Activated B cell treated with CpG ODN at 0.5 μM for 24 hours (primary cell): ENCODE measurements at regions not wholly inside any gene's neighbourhood (a gene's known extent, or its start where the extent isn't known, plus 50 kb on each side); places are given as distances from the start of the nearest gene placed in this dataset.

ENCODE experiments used
- ATAC-seq: fragments of 200-7000 bp; cut with Tn5 transposase; one replicate; pipeline ENCODE4 v1.10.0; 2021; ENCODE audit warnings: low read depth, mild to moderate bottlenecking, moderate library complexity
- CTCF ChIA-PET: fragments of 350-600 bp; sonication (Branson Sonifier 250); formaldehyde crosslinking; loops from one replicate; lab custom pipeline; 2021; ENCODE audit warnings: antibody characterized with exemption; lab: Charles Lee
- POLR2A ChIA-PET: fragments of 350-600 bp; sonication (Branson Sonifier 250); formaldehyde crosslinking; loops from one replicate; lab custom pipeline; 2021; ENCODE audit warnings: antibody characterized with exemption; lab: Charles Lee
- DNase-seq: peaks from one replicate; pipeline ENCODE4 v3.0.0; 2022
- H3K27ac Mint-ChIP-seq: one replicate; pipeline ENCODE4 v1.8.0; 2020; ENCODE audit warnings: mixed read lengths
- H3K27me3 Mint-ChIP-seq: one replicate; pipeline ENCODE4 v1.8.0; 2021; ENCODE audit warnings: mixed read lengths
- H3K36me3 Mint-ChIP-seq: one replicate; pipeline ENCODE4 v1.8.0; 2021; ENCODE audit warnings: low read depth, mixed read lengths
- H3K4me1 Mint-ChIP-seq: one replicate; pipeline ENCODE4 v1.8.0; 2021; ENCODE audit warnings: mixed read lengths
- H3K4me3 Mint-ChIP-seq: one replicate; pipeline ENCODE4 v1.8.0; 2020; ENCODE audit warnings: mild to moderate bottlenecking, mixed read lengths
- H3K9me3 Mint-ChIP-seq: one replicate; pipeline ENCODE4 v1.8.0; 2020; ENCODE audit warnings: mixed read lengths
- intact Hi-C: fragments of 100-400 bp; cut with micrococcal nuclease; formaldehyde crosslinking; loops from one replicate; pipeline ENCODE4 v1.15.1; 2024
- TF ChIP-seq, protein P1 (sequence below): fragments of 200-600 bp; IDR thresholded peaks from one replicate; pipeline ENCODE4 v1.8.0; 2022; ENCODE audit warnings: antibody characterized with exemption, mild to moderate bottlenecking

DNA sequence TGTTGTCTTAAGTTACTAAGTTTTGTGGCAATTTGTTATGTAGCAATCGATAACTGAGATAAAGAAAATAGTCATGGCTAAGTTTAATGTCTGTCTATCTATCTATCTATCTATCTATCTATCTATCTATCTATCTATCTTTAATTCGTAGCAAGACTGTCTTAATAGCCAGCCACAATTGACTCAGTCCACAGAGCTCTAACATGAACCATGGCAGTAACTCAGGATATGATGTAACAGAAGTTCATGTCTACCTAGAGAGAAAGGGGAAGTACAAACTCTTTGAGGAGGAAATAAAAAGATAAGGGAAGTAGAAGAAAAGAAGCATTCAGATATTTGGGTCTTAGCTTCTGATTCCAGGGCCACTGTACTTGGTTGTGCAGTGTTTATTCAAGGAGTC, 61.5 kb upstream of the FNDC3B start:
- Mint-ChIP-seq H3K9me3 (no peaks in the 10 kb centered on the region), H3K27ac (no peak overlapping the region), H3K36me3 (no peaks in the 10 kb centered on the region), H3K4me3 (no peak overlapping the region), H3K4me1 (no peaks in the 10 kb centered on the region), H3K27me3 (peaks cover 2% of the 10 kb centered on the region)
- intact Hi-C loops, result no loop called here
- ATAC-seq, result no peak
- TF ChIP-seq, protein P1, sequence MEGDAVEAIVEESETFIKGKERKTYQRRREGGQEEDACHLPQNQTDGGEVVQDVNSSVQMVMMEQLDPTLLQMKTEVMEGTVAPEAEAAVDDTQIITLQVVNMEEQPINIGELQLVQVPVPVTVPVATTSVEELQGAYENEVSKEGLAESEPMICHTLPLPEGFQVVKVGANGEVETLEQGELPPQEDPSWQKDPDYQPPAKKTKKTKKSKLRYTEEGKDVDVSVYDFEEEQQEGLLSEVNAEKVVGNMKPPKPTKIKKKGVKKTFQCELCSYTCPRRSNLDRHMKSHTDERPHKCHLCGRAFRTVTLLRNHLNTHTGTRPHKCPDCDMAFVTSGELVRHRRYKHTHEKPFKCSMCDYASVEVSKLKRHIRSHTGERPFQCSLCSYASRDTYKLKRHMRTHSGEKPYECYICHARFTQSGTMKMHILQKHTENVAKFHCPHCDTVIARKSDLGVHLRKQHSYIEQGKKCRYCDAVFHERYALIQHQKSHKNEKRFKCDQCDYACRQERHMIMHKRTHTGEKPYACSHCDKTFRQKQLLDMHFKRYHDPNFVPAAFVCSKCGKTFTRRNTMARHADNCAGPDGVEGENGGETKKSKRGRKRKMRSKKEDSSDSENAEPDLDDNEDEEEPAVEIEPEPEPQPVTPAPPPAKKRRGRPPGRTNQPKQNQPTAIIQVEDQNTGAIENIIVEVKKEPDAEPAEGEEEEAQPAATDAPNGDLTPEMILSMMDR, result no peak
- DNase-seq, result no peak
- ChIA-PET CTCF (no interaction called here), POLR2A (interaction anchor here (0.5 kb wide), 1 partner anchor 244 kb away, joined by 3 read pairs; no protein-coding TSS in a partner anchor)

DNA sequence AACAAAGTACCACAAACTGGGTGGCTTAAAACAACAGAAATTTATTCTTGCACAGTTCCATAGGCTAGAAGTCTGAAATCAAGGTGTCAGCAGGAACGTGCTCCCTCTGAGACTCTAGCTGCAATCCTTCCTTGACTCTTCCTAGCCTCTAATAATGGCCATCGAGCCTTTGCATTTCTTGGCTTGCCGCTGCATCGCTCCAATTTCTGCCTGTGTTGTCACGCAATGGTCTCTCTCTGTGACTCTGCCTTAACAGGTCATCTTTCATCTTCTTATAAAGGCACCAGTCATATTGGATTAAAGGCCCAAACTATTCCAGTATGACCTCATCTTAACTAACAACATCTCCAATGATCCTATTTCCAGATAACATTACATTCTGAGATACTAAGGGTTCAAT, 61.0 kb upstream of the FNDC3B start:
- TF ChIP-seq, protein P1, result no peak
- Mint-ChIP-seq H3K36me3 (no peaks in the 10 kb centered on the region), H3K4me3 (no peak overlapping the region), H3K4me1 (no peaks in the 10 kb centered on the region), H3K27ac (no peak overlapping the region), H3K9me3 (no peaks in the 10 kb centered on the region), H3K27me3 (peaks cover 3% of the 10 kb centered on the region)
- no peak for ATAC-seq
- intact Hi-C loops, result no loop called here
- CTCF ChIA-PET, result no interaction called here
- DNase-seq, result no peak
- POLR2A ChIA-PET, result interaction anchor here (0.5 kb wide), 1 partner anchor 243 kb away, joined by 3 read pairs; no protein-coding TSS in a partner anchor

DNA sequence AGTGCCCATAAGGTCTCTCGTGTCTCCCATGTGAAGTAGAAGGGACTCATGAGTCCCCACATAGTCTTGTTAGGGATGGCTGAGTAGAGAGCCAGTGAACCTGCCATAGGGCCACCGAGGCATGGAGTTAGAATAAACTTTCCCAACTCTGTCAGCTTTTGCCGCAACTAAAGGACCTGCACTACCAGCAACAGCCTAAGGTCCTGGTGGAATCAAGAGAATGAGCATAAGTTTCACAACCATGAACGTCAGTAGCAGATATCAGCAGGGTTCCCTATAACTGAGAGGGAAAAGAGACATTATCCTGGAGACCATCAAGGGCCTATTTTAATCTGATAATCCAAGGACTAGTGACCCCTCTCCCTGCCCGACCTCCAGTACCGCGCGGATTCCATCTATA, 60.3 kb upstream of the FNDC3B start:
- no peak overlapping the region for H3K4me3 Mint-ChIP-seq
- TF ChIP-seq, protein P1, result no peak
- peaks cover 3% of the 10 kb centered on the region for H3K27me3 Mint-ChIP-seq
- ATAC-seq (no peak), DNase-seq (no peak)
- no peaks in the 10 kb centered on the region for H3K4me1 Mint-ChIP-seq
- no peaks in the 10 kb centered on the region for H3K36me3 Mint-ChIP-seq
- ChIA-PET POLR2A (no interaction called here), CTCF (no interaction called here)
- intact Hi-C loops, result no loop called here
- no peak overlapping the region for H3K27ac Mint-ChIP-seq
- no peaks in the 10 kb centered on the region for H3K9me3 Mint-ChIP-seq

DNA sequence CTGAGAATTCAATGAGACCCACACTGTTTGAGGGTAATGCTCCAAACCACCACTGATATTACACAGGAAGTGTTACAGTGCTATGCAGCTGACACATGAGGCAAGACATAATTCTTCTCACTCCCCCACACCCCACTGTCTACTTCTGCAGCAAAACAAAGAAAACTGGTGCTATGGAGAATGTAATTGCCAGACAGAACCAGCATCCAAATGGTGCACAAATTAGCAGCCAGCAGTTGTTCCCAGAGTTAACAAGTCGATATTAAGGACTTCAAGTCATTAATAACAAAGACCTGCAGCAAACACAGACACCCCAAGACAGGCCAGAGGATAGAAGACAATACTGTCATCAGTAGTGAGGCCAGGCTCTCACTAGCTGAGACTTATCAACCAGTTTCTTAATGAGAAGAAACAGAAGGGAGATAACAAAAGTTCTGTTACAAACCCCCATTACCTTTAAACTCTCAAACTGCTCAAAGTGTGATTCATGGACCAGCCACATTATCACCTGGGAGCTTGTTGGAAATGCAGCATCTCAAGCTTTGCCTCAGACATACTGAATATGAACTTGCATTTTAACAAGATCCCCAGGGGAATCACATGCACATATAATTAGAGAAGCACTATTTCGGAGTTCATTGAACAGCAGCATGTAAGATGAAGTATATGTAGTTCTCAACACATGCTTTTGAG, 58.7 kb upstream of the FNDC3B start:
- Mint-ChIP-seq H3K9me3 (no peaks in the 10 kb centered on the region), H3K36me3 (no peaks in the 10 kb centered on the region), H3K27ac (no peak overlapping the region), H3K4me3 (no peak overlapping the region), H3K4me1 (no peaks in the 10 kb centered on the region), H3K27me3 (peaks cover 9% of the 10 kb centered on the region)
- TF ChIP-seq, protein P1, result no peak
- intact Hi-C loops, result no loop called here
- ChIA-PET POLR2A (interaction anchor here (0.7 kb wide), 1 partner anchor 11 kb away, joined by 6 read pairs; no protein-coding TSS in a partner anchor), CTCF (no interaction called here)
- no peak for ATAC-seq
- no peak for DNase-seq

DNA sequence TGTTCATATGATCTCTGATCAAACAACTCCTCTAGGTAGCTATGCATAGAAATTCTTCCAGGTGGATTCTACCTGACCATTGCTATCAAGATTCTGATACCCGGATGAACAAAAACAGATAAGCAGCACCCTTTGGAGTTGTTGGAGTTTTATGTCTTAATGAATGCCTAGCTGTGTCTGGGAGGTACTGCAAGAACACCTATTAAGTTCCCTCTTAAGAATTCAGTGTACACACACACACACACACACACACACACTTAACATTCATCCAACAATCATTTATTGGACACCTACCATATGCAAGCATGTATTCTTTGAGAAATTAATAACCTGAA, 58.1 kb upstream of the FNDC3B start:
- intact Hi-C loops, result no loop called here
- Mint-ChIP-seq H3K27ac (no peak overlapping the region), H3K36me3 (no peaks in the 10 kb centered on the region), H3K4me1 (no peaks in the 10 kb centered on the region), H3K9me3 (no peaks in the 10 kb centered on the region), H3K4me3 (no peak overlapping the region), H3K27me3 (peaks cover 9% of the 10 kb centered on the region)
- POLR2A ChIA-PET, result interaction anchor here (0.7 kb wide), 1 partner anchor 12 kb away, joined by 6 read pairs; no protein-coding TSS in a partner anchor
- DNase-seq (no peak), ATAC-seq (no peak)
- TF ChIP-seq, protein P1, result no peak
- CTCF ChIA-PET, result no interaction called here
